GF-D8 (cell line): ENCODE measurements at regions not wholly inside any gene's neighbourhood (a gene's known extent, or its start where the extent isn't known, plus 50 kb on each side); places are given as distances from the start of the nearest gene placed in this dataset.
"Not testable (repeated sequence)": the region's sequence is repeated elsewhere in the genome, so short reads cannot be mapped to it uniquely, and the experiment has no call there.

Source experiments
- DNase-seq: peaks from one replicate; lab custom pipeline; 2025; lab: John Stamatoyannopoulos, UW

- no peak for DNase-seq
Measured at GRCh38 chr12:24668563-24668962, 280.3 kb downstream of the BCAT1 start.

GRCh38 chr12:24664161-24664880 is 284.6 kb downstream of the BCAT1 start:
- DNase-seq, result no peak

DNA sequence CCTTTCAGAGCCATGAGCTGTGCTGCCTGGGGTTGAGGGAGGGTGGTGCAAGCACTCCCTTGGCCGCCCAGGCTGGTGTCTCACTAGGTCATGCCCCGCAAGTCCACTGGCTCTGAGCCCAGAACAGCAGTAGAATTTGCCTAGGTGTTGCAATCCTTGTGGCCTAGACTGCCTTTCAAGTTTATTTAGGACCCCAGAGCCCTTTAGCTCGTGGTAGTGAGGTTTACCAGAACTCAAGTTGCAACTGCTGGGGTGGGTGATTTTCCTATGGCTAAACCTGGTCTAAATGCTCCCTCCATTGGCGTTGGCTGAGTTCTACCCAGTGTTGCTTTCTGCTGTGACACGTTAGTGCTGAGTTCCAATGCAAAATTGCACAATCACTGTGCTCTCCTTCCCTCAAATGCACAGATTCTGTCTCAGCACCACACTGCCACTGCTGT is 287.2 kb downstream of the BCAT1 start:
- DNase-seq, result no peak

GRCh38 chr12:24659016-24659415 is 289.9 kb downstream of the BCAT1 start:
- no peak for DNase-seq

DNA sequence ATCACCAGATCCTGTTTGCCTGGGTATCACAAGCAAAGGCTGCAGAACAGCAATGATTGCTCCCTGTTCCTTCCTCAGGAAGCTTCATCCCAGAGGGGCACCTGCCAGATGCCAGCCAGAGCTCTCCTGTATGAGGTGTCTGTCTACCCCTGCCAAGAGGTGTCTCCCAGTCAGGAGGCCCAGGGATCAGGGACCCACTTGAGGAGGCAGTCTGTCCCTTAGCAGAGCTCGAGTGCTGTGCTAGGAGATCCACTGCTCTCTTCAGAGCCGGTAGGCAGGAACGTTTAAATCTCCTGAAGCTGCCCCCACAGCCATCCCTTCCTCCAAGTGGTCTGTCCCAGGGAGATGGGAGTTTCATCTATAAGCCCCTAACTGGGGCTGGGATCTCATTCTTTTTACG is 294.6 kb downstream of the BCAT1 start:
- not testable (repeated sequence) for DNase-seq

DNA sequence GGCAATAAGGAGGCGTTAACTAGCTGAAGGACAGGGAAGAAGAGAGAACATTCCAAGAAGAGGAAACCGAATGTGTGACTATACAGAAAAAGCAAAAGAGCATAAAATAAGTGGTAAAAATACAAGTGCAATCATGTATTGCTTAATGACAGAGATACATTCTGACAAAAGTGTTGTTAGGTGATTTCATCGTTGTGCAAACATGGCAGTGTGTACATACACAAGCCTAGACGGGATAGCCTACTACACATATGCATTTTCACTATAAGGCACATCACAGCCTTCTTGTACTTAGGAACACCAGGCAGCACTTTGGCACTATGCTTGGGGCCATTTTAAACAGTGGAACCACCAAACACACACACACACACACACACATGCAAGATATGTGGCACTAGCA is 299.3 kb downstream of the BCAT1 start:
- DNase-seq, result no peak

DNA sequence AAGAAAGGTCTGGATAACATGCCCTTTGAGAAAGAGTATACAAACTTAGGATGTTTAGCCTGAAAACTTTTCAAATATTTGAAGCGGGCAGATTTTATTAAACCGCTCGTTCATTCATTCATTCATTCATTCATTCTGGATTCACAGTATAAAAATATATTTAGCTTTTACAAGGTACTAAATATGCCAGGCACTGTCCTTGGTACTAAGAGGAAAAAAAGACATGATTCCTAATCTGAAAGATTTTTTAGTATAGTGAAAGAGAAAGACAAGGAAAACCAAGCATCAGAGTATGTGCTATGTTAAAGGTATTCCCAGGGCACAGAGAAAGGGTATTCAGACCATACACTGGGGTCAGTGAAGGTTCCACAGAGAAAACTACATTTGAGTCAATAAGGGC is 299.7 kb downstream of the BCAT1 start:
- DNase-seq, result no peak

DNA sequence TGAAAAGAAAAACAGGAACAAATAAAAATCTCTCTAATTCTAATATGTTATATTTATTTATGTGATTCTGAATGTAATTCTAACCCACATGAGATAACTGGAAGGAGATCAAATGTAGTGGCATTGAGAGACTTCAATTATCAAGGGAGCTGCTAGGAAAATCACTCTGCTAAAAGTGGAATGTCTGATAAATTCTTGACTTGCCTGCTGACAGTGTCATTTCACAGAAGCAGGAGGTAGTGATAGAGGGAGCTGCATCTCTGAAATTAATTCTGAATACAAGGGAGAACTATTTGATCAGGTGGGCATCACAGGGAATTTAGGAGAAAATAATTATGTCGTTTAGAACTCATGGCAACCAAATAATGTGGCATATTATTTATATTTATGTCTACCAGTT is 303.6 kb downstream of the BCAT1 start:
- no peak for DNase-seq

DNA sequence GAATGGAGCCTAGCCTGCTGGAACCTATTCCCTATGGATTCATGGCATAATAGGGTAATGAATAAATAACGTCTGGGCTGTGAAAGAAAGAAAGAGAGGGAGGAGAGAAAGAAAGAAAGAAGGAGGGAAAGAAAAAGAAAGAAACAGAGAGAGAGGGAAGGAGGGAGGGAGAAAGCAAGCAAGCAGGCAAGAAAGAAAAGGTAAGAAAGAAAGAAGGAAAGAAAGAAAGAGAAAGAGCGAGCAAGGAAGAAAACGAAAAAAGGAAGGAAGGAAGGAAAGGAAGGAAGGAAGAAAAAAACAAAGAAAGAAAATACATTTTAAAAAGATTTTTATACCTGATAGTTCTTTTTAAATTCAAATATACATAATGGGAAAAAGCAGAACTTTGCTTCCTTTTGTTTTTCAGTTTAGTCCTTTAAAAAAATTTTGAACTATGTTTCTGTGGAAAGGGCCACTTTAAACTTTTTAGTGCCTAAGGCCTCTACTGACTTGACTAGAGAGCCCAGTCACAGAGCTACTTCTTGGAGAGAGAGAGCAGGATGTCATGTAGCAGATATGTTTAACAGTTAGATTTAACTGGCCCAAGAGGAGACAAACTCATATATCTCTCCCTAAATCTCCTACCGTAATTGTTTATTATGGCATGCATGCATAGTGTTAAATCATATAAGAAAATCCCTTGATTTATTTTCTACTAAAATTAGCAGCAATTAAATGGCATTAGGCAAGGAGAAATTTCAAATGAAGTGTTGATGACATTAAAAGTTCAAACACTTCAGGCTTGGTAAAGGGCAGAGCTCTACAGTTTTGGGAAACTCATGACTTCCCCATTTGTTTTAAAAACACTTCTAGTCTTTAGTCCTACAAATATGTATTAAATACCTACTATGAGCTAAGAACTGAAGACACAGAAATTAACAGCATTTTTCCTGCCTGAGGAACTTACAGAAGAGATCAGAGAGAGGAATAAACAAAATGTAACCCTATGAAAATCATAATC is 305.5 kb downstream of the BCAT1 start:
- DNase-seq, result no peak

DNA sequence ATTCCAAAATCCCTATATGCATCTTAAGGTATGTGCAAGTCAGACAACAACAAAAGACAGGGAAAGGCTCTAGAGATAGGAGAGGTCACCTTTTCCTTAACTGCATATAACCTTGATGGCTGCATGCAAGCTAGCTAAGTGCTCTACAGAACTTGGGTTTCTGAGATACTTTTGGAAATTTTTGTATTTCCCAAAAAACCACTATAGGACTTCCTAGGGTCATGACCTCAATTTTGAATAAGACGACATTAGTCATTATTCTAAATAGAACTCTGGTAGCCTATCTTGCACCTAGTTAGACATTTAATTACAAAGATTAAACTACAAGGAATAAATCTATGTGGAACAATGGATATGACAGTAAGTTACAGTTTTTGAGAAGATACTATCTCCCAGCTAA is 309.3 kb downstream of the BCAT1 start:
- no peak for DNase-seq

- DNase-seq, result no peak
Measured at GRCh38 chr12:24632466-24632865, 316.4 kb downstream of the BCAT1 start.

DNA sequence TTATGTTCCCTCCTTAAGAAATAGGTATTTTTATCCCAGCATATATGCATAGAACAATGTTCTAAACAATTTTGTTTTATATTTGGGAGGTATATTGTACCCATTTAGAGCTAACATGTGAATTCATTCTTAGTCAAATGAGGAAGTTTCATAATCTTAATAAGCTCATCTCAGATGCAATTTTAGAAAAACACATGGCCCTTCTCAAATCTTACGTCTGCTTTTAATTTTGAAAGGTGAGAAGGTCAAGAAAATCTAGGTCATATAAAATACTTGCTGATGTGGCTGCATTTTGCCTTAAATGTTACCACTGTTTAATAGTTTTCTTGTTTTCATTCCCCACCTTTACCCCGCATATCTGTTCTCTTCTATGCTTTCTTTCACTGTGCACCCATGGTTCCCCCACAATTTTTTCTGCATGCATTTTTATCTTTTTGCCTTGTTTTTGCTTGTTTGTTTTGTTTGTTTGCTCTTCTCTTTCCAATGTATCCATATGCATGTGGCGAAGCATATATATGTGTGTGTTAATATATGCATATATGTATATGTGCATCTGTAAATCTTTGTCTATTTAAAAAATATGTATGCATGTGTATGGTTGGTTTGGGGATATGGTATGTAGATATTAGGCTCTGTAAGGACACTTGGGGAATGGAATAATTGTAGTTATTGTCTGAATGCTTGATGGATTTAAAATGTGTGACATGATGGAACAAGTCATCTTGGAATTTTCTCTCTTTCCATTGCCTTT is 317.1 kb downstream of the BCAT1 start:
- DNase-seq, result no peak

DNA sequence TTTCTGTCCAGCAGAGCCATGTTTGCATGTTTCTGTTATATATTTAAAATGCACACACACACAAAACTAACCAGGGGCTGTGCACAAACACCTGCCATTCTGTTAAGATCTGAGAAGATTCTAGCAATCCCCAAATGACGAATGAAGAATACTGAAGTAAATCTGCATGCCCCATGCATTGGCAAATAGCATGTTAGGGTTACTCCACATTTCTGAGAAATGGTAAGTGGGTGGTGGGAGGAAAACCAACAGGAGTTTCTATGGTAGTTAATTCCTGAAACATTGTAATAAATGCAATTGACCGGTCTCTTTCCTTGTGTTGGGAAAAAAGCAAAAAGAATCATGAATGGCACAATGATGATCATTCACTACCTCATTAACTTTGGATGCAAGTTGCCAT is 318.0 kb downstream of the BCAT1 start:
- DNase-seq, result no peak

DNA sequence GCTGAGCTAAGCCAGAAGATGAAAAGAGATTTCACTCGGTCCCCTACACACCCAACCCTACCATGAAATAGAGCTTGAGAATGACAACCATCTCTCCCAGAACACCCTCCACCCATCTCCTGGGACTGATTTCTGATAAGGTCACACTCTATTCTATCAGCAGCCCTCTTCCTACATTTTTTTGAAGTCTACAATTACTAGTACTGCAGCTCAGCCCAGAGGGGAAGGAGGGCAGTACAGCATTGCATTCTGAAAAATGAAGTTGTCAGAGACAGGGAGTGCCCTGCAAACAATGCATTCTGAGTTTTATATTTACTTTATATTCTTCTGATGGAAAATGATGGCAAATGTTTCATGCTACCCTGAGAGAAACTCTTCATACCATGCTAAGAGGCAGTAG is 318.5 kb downstream of the BCAT1 start:
- no peak for DNase-seq

GRCh38 chr12:24625103-24625502 is 323.8 kb downstream of the BCAT1 start:
- no peak for DNase-seq

DNA sequence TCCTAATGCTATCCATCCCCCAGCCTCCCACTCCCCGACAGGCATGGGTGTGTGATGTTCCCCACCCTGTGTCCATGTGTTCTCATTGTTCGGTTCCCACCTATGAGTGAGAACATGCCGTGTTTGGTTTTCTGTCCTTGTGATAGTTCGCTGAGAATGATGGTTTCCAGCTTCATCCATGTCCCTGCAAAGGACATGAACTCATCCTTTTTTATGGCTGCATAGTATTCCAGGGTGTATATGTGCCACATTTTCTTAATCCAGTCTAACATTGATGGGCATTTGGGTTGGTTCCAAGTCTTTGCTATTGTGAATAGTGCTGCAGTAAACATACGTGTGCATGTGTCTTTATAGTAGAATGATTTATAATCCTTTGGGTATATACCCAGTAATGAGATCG is 328.9 kb downstream of the BCAT1 start:
- DNase-seq, result not testable (repeated sequence)

- no peak for DNase-seq
Measured at GRCh38 chr12:24617471-24617870, 331.4 kb downstream of the BCAT1 start.

GRCh38 chr12:24615967-24616411 is 332.9 kb downstream of the BCAT1 start:
- no peak for DNase-seq

DNA sequence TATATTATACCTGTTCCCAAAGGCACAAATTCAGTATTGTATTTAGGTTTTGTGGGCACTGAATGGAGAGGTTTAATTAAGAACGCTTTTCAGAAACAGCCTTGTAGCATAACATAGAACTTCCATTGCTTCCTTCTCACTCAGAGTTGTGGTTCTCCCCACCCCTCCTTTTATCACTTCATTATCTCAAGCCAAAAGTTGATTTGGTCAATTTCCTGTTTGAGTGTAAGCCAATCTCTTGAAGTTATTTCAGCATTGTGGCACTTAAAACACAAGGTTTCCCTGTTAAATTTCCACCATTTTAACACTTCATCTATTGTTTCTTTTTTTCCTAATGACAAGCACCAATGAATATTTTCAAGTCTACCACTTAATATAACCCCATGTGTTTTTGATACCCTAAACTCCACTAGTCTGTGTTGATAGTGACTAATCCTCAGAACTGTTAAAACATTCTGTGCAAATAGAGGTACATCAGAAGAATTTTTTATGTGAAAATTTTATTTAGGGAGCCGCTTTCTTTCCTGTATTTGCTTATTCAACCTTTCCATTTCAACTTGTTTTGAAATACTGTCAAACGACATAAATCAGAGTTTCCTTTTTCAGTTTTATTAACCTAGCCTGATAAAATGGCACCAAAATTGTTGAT is 340.1 kb downstream of the BCAT1 start:
- DNase-seq, result no peak

- no peak for DNase-seq
Measured at GRCh38 chr12:24608108-24608507, 340.8 kb downstream of the BCAT1 start.

- DNase-seq, result no peak
Measured at GRCh38 chr12:24605916-24606315, 343.0 kb downstream of the BCAT1 start.

DNA sequence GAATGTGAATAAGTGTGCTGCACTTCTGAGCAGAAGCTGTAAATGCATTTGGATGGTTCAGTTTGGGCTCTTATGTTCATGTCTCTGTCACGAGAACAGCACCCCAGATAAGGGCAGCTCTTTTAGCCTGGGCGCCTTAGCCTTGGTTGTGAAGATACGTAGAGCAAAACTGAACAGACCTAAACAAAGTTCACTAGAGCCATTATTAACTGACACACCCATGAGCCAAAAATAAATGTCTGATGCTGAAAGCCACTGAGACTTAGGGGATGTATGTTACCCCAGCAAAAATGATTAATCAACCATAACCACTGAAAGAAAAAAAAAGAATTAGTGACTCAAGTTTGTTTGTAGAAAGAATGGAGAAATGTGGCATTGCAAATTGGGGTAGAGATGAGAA is 343.4 kb downstream of the BCAT1 start:
- DNase-seq, result no peak
